ENCODE measurements at regions not wholly inside any gene's neighbourhood (a gene's known extent, or its start where the extent isn't known, plus 50 kb on each side); places are given as distances from the start of the nearest gene placed in this dataset.

- TF ChIP-seq POLR2A (IDR thresholded peaks at IDR 0.05; ENCODE audit: low read depth, low read length) (no peak), POU2F2 (IDR thresholded peaks at IDR 0.05; ENCODE audit: low read depth, low read length) (no peak), TAF1 (IDR thresholded peaks at IDR 0.05; ENCODE audit: low read depth, low read length) (no peak), POLR2AphosphoS5 (IDR thresholded peaks at IDR 0.05; ENCODE audit: low read depth, low read length) (no peak), SPI1 (IDR thresholded peaks at IDR 0.05; ENCODE audit: low read depth, low read length) (no peak), PAX5 (IDR thresholded peaks at IDR 0.05; ENCODE audit: insufficient read depth, low read length, severe bottlenecking) (no peak)
Observed at GRCh38 chr9:75274781-75275180, 186.5 kb downstream of the OSTF1 start.

Data from GM12891 (cell line).